Testis (tissue), 2 donors: ENCODE measurements at regions not wholly inside any gene's neighbourhood (a gene's known extent, or its start where the extent isn't known, plus 50 kb on each side); places are given as distances from the start of the nearest gene placed in this dataset.

Experiments
- CTCF ChIP-seq, 3 experiments: fragments of 450-650 bp in 2 of 3; fragments of 200-600 bp in 1 of 3; sonication (generic) in 1 of 3; IDR thresholded peaks; one replicate each; pipeline ENCODE4 v1.5.1; 2016 to 2019; ENCODE audit warnings: antibody characterized with exemption in 3 of 3, mild to moderate bottlenecking in 2 of 3, moderate library complexity in 1 of 3
- POLR2A ChIP-seq: fragments of 450-650 bp; IDR thresholded peaks from one replicate; pipeline ENCODE4 v1.6.1; 2017; ENCODE audit warnings: antibody characterized with exemption, mild to moderate bottlenecking, moderate library complexity

GRCh38 chr6:18326001-18326400 lies 61.1 kb upstream of the RNF144B start:
- TF ChIP-seq CTCF (IDR thresholded peaks at IDR 0.05) (no peak), POLR2A (no peak)
